HG03045 (cell line): ENCODE measurements at regions not wholly inside any gene's neighbourhood (a gene's known extent, or its start where the extent isn't known, plus 50 kb on each side); places are given as distances from the start of the nearest gene placed in this dataset.

Experiments used
- ATAC-seq: cut with Tn5 transposase; IDR thresholded peaks from one replicate; pipeline ENCODE4 v1.9.1; 2021; ENCODE audit warnings: mild to moderate bottlenecking, moderate library complexity; ENCODE audit not compliant: unreplicated experiment

- ATAC-seq = no peak
These were observed 73.8 kb upstream of the PACRGL start for GRCh38 chr4:20626326-20627005.

- no peak for ATAC-seq
These were observed 72.4 kb upstream of the PACRGL start for GRCh38 chr4:20627866-20628265.

- ATAC-seq = no peak
These were observed 70.8 kb upstream of the PACRGL start for GRCh38 chr4:20629186-20630106.

GRCh38 chr4:20638825-20639224 lies 61.4 kb upstream of the PACRGL start:
- no peak for ATAC-seq

GRCh38 chr4:20639346-20639745 lies 60.9 kb upstream of the PACRGL start:
- ATAC-seq = no peak

- no peak for ATAC-seq
These were observed 59.3 kb upstream of the PACRGL start for GRCh38 chr4:20640989-20641388.

GRCh38 chr4:20641976-20642375 lies 58.3 kb upstream of the PACRGL start:
- ATAC-seq = no peak

GRCh38 chr4:20643631-20644030 lies 56.6 kb upstream of the PACRGL start:
- ATAC-seq = no peak

- no peak for ATAC-seq
These were observed 55.0 kb upstream of the PACRGL start for GRCh38 chr4:20645236-20645635.

- ATAC-seq = no peak
These were observed 54.0 kb upstream of the PACRGL start for GRCh38 chr4:20646287-20646686.
